GM12892 (cell line): ENCODE measurements at regions not wholly inside any gene's neighbourhood (a gene's known extent, or its start where the extent isn't known, plus 50 kb on each side); places are given as distances from the start of the nearest gene placed in this dataset.

ENCODE experiments used
- POLR2A ChIP-seq: IDR thresholded peaks from 2 replicates; pipeline ENCODE4 v1.6.1; 2011; ENCODE audit warnings: low read depth, low read length, control low read depth
- TAF1 ChIP-seq: IDR thresholded peaks from 2 replicates; pipeline ENCODE4 v1.6.1; 2011; ENCODE audit warnings: low read depth, mild to moderate bottlenecking, control low read depth, low read length, borderline replicate concordance

- no peak for TF ChIP-seq POLR2A
- no peak for TF ChIP-seq TAF1
These were observed 164.1 kb upstream of the PCSK2 start for GRCh38 chr20:17062712-17063111.
